ENCODE measurements at regions not wholly inside any gene's neighbourhood (a gene's known extent, or its start where the extent isn't known, plus 50 kb on each side); places are given as distances from the start of the nearest gene placed in this dataset.

GRCh38 chr4:59341506-59341905 is 1858.6 kb upstream of the ADGRL3 start:
- H3K36me3 ChIP-seq (ENCODE audit: control insufficient read depth in 2 of 2, extremely low read depth in 1 of 2, insufficient read depth in 2 of 2, low read length in 2 of 2) = no peaks in the 10 kb centered on the region
- H3K9ac ChIP-seq (replicated peaks; ENCODE audit: extremely low read depth, insufficient read depth, low read length) = no peak overlapping the region
- DNase-seq (ENCODE audit: low read depth, low spot score) = no peak
- H3K9me3 ChIP-seq (replicated peaks; ENCODE audit: control insufficient read depth, insufficient read depth, low read length) = no peaks in the 10 kb centered on the region
- ChIA-PET CTCF (no interaction called here), POLR2A (no interaction called here)
- no peaks in the 10 kb centered on the region for H4K20me1 ChIP-seq (replicated peaks; ENCODE audit: control insufficient read depth, extremely low read depth, insufficient read depth, low read length)
- no peak overlapping the region for H3K27ac ChIP-seq (ENCODE audit: insufficient read depth, low read depth, low read length)
- dilution Hi-C loops (cut with MboI; ENCODE audit: extremely low pct_ligation_motif_present, low sequenced_read_pairs) = no loop called here
- no peaks in the 10 kb centered on the region for H3K4me1 ChIP-seq (ENCODE audit: control insufficient read depth, extremely low read depth, insufficient read depth, low read length)
- no peak for FAIRE-seq
- TF ChIP-seq CTCF (IDR thresholded peaks at IDR 0.05; ENCODE audit: extremely low read depth in 1 of 2, insufficient read depth in 1 of 2, low read depth in 1 of 2, low read length in 2 of 2) = no peak
- no peak for TF ChIP-seq FOS (IDR thresholded peaks at IDR 0.05; ENCODE audit: borderline replicate concordance, insufficient read depth, low read length)
- intact Hi-C loops (cut with micrococcal nuclease) = no loop called here
- no peak overlapping the region for H3K4me3 ChIP-seq (replicated peaks in 1 of 3; ENCODE audit: insufficient read depth in 1 of 3, low read depth in 1 of 3, low read length in 3 of 3)
- H3K4me2 ChIP-seq (ENCODE audit: insufficient read depth, low read length) = no peak overlapping the region
- no peaks in the 10 kb centered on the region for H3K27me3 ChIP-seq (ENCODE audit: control insufficient read depth in 2 of 2, insufficient read depth in 2 of 2, low read length in 2 of 2)
- H3K79me2 ChIP-seq (ENCODE audit: control insufficient read depth, insufficient read depth, low read length) = no peaks in the 10 kb centered on the region
- no TSS peak for BruUV-seq (replicated peaks)
- no peaks in the 10 kb centered on the region for H3K9me1 ChIP-seq (replicated peaks; ENCODE audit: control insufficient read depth, extremely low read depth, insufficient read depth, low read length)
- H2AFZ ChIP-seq (ENCODE audit: low read depth, low read length) = no peak overlapping the region

GRCh38 chr4:59348949-59349348 is 1851.2 kb upstream of the ADGRL3 start:
- no peak for FAIRE-seq
- Histone ChIP-seq H3K79me2 (ENCODE audit: control insufficient read depth, insufficient read depth, low read length) (no peaks in the 10 kb centered on the region), H3K27me3 (ENCODE audit: control insufficient read depth in 2 of 2, insufficient read depth in 2 of 2, low read length in 2 of 2) (no peaks in the 10 kb centered on the region), H3K4me2 (ENCODE audit: insufficient read depth, low read length) (no peak overlapping the region), H3K36me3 (ENCODE audit: control insufficient read depth in 2 of 2, extremely low read depth in 1 of 2, insufficient read depth in 2 of 2, low read length in 2 of 2) (no peaks in the 10 kb centered on the region), H3K27ac (ENCODE audit: insufficient read depth, low read depth, low read length) (no peak overlapping the region), H3K9ac (replicated peaks; ENCODE audit: extremely low read depth, insufficient read depth, low read length) (no peak overlapping the region), H2AFZ (ENCODE audit: low read depth, low read length) (no peak overlapping the region), H4K20me1 (replicated peaks; ENCODE audit: control insufficient read depth, extremely low read depth, insufficient read depth, low read length) (no peaks in the 10 kb centered on the region), H3K4me1 (ENCODE audit: control insufficient read depth, extremely low read depth, insufficient read depth, low read length) (no peaks in the 10 kb centered on the region), H3K9me3 (replicated peaks; ENCODE audit: control insufficient read depth, insufficient read depth, low read length) (no peaks in the 10 kb centered on the region), H3K9me1 (replicated peaks; ENCODE audit: control insufficient read depth, extremely low read depth, insufficient read depth, low read length) (no peaks in the 10 kb centered on the region), H3K4me3 (replicated peaks in 1 of 3; ENCODE audit: insufficient read depth in 1 of 3, low read depth in 1 of 3, low read length in 3 of 3) (no peak overlapping the region)
- intact Hi-C loops (cut with micrococcal nuclease) (no loop called here), dilution Hi-C loops (cut with MboI; ENCODE audit: extremely low pct_ligation_motif_present, low sequenced_read_pairs) (no loop called here)
- BruUV-seq (replicated peaks) = no TSS peak
- ChIA-PET POLR2A (no interaction called here), CTCF (no interaction called here)
- no peak for DNase-seq (ENCODE audit: low read depth, low spot score)
- no peak for TF ChIP-seq MYC (IDR thresholded peaks at IDR 0.05; ENCODE audit: low read depth, low read length)
- no peak for TF ChIP-seq POLR2A (IDR thresholded peaks at IDR 0.05; ENCODE audit: low read depth, low read length)
- TF ChIP-seq POLR2AphosphoS5 (IDR thresholded peaks at IDR 0.05; ENCODE audit: insufficient read depth, low read depth, low read length) = no peak
- no peak for TF ChIP-seq EZH2 (IDR thresholded peaks at IDR 0.05; ENCODE audit: borderline replicate concordance, low read depth, low read length, severe bottlenecking)
- no peak for TF ChIP-seq FOS (IDR thresholded peaks at IDR 0.05; ENCODE audit: borderline replicate concordance, insufficient read depth, low read length)
- TF ChIP-seq GATA2 (IDR thresholded peaks at IDR 0.05; ENCODE audit: insufficient read depth, insufficient read length, low read depth, low read length) = no peak
- TF ChIP-seq CTCF (IDR thresholded peaks at IDR 0.05; ENCODE audit: extremely low read depth in 1 of 2, insufficient read depth in 1 of 2, low read depth in 1 of 2, low read length in 2 of 2) = no peak
- TF ChIP-seq JUN (IDR thresholded peaks at IDR 0.05; ENCODE audit: borderline replicate concordance, insufficient read depth, insufficient read length, low read depth) = no peak
- no peak for TF ChIP-seq MAX (IDR thresholded peaks at IDR 0.05; ENCODE audit: insufficient read depth, insufficient read length)
